Duodenal mucosa (tissue), 2 donors: ENCODE measurements at regions not wholly inside any gene's neighbourhood (a gene's known extent, or its start where the extent isn't known, plus 50 kb on each side); places are given as distances from the start of the nearest gene placed in this dataset.
"Not testable (repeated sequence)": the region's sequence is repeated elsewhere in the genome, so short reads cannot be mapped to it uniquely, and the experiment has no call there.

Source experiments
- H3K27ac ChIP-seq: one replicate; pipeline ENCODE4 v1.7.0; 2013; ENCODE audit warnings: low read depth, low read length
- H3K27me3 ChIP-seq, 2 donors: one replicate each; pipeline ENCODE4 v1.7.0; 2013; ENCODE audit warnings: low read length in 2 of 2, control low read depth in 1 of 2; ENCODE audit not compliant: insufficient read depth in 2 of 2, control insufficient read depth in 1 of 2
- H3K36me3 ChIP-seq, 2 donors: one replicate each; pipeline ENCODE4 v1.7.0; 2013; ENCODE audit warnings: low read length in 2 of 2, control low read depth in 1 of 2; ENCODE audit not compliant: insufficient read depth in 2 of 2, control insufficient read depth in 1 of 2
- H3K4me1 ChIP-seq, 2 donors: one replicate each; pipeline ENCODE4 v1.7.0; 2013; ENCODE audit warnings: low read length in 2 of 2, control low read depth in 1 of 2; ENCODE audit not compliant: insufficient read depth in 2 of 2, control insufficient read depth in 1 of 2
- H3K4me3 ChIP-seq, 2 donors: one replicate each; pipeline ENCODE4 v1.7.0; 2013; ENCODE audit warnings: low read length in 2 of 2, low read depth in 1 of 2
- H3K9ac ChIP-seq, 2 donors: one replicate each; pipeline ENCODE4 v1.7.0; 2013; ENCODE audit warnings: low read length in 2 of 2, low read depth in 1 of 2
- H3K9me3 ChIP-seq, 2 donors: one replicate each; pipeline ENCODE4 v1.7.0; 2013; ENCODE audit warnings: low read length in 2 of 2, control low read depth in 1 of 2; ENCODE audit not compliant: control insufficient read depth in 1 of 2

DNA sequence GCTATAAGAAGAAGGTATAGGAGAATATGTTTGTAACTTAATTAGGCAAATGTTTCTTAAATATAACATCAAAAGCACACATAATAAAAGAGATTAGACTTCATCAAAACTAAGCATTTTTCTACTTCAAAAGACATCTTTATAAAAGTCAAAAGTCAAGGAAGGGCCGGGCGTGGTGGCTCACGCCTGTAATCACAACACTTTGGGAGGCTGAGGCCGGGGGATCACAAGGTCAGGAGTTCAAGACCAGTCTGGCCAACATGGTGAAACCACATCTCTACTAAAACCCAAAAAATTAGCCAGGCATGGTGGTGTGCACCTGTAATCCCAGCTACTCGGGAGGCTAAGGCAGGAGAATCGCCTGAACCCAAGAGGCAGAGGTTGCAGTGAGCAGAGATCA, 951.0 kb upstream of the C9orf72 start:
- H3K4me3 ChIP-seq, H3K27me3 ChIP-seq: not testable (repeated sequence)

DNA sequence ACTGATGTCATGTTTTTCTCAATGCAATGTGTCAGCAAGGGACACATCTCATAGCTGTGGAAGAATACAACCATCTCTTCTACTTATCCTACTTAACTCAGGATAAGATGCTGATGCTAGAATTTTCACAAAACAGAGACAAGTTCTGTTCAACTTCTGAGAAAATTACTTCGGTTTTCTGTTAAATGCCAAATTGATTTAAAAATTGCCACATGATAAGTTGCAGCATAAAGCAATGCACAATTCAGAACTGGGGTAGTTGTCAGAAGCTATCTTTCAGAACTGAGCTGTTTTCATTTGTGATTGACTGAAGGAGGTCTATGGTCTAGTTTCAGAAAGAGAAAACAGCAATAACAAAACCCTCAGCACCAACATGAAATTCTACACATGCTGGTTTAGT, 954.8 kb upstream of the C9orf72 start:
- no peaks in the 10 kb centered on the region for H3K9me3 ChIP-seq
- no peak overlapping the region for H3K4me3 ChIP-seq
- no peak overlapping the region for H3K9ac ChIP-seq
- no peaks in the 10 kb centered on the region for H3K27me3 ChIP-seq
- H3K36me3 ChIP-seq: no peaks in the 10 kb centered on the region
- no peaks in the 10 kb centered on the region for H3K4me1 ChIP-seq
- no peak overlapping the region for H3K27ac ChIP-seq

More for the DNA sequence above, 951.0 kb upstream of the C9orf72 start:
- H3K9ac ChIP-seq, H3K27ac ChIP-seq, H3K4me1 ChIP-seq, H3K36me3 ChIP-seq: not testable (repeated sequence)
- H3K9me3 ChIP-seq: peaks cover 2 to 11% of the 10 kb centered on the region in 2 donors

DNA sequence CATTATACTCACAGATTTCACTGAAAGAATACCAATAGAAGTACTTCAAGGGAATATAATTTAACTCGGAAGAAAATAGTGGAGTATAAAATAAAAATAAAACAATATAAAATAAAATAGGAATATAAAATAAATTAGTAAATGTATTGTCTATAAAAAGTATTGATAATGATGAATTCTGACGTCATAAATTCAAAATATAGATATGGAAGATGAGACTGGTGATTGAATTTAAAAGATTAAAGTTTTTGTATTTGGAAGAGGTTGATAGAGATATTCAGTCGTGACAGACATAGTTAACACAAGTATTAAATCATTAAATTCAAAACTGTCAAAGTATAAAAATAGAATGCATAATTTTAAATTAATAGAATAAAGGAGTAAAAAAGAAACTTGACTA, 964.9 kb upstream of the C9orf72 start:
- no peak overlapping the region for H3K4me3 ChIP-seq
- no peaks in the 10 kb centered on the region for H3K36me3 ChIP-seq
- H3K4me1 ChIP-seq: no peaks in the 10 kb centered on the region
- H3K9ac ChIP-seq: no peak overlapping the region
- no peak overlapping the region for H3K27ac ChIP-seq
- no peaks in the 10 kb centered on the region for H3K9me3 ChIP-seq
- no peaks in the 10 kb centered on the region for H3K27me3 ChIP-seq

DNA sequence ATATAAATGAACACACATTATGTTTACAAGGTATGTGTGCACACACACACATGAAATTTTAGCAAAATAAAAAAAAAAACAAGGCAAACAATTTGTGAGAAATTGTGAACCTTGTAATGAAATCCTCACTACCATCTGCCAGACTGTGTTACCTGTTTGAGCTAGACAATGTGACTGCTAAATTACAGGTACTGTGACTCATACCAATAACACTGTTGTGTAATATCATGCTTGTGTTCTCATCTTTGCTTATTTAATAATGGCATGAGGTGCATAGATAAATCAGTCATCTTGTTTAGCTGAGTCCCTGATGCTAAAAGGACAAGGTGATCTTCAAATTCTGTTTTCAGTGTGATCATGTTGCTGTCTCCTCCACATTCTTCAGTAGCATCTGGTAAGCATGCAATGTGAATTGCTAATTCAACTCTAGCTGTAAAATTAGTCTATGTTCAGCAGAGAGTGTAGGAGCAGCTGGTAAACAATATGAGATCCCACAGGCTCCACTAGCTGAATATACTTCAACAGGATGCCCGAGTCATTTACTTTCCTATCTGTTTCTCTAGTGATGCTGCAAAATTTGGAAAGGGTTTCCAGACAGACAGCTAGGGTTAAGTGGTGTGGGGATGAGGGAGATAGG, 966.3 kb upstream of the C9orf72 start:
- Histone ChIP-seq H3K36me3 (no peaks in the 10 kb centered on the region), H3K9me3 (no peaks in the 10 kb centered on the region), H3K27ac (no peak overlapping the region), H3K4me3 (no peak overlapping the region), H3K9ac (no peak overlapping the region), H3K4me1 (no peaks in the 10 kb centered on the region), H3K27me3 (no peaks in the 10 kb centered on the region)

DNA sequence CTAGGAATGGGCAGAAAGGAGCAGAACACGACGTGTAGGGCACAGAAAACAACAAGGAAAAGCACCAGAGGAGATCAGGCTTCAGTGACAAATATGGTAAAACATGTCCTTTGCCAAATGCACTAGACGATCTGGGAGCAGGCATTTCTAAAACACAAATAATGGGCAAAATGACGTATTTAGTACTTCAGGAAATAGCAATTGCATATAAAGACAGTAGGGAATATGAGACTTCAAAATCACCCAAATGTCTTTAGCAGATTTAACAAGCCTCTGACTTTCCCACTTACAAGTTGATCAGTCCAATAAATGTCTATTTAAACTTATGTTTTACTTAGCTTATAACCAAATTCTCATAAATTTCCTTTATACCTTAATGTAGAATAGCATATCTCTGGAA, 969.6 kb upstream of the C9orf72 start:
- no peaks in the 10 kb centered on the region for H3K36me3 ChIP-seq
- H3K9me3 ChIP-seq: no peaks in the 10 kb centered on the region
- H3K4me3 ChIP-seq: no peak overlapping the region
- H3K27ac ChIP-seq: no peak overlapping the region
- no peak overlapping the region for H3K9ac ChIP-seq
- H3K4me1 ChIP-seq: no peaks in the 10 kb centered on the region
- H3K27me3 ChIP-seq: no peaks in the 10 kb centered on the region

DNA sequence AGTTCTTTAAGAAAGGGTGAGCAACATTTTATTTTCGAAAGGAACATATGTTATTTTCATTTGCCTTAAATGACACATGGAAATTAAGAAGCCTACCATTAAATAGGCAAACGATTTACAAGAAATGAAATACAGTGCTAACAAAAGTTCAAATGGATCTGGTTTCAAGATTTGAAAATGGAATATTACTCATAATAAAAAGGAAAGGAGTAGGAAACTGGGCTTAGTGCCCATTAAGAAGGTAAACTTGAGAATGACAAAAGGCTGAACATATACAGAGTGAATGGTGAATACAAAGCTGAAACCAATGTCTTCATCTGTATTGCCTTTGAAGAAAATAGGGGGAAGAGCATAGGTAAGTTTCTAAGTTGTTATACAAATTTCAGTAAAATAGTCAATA, 974.2 kb upstream of the C9orf72 start:
- Histone ChIP-seq H3K9ac (no peak overlapping the region), H3K27ac (no peak overlapping the region), H3K27me3 (no peaks in the 10 kb centered on the region), H3K4me3 (no peak overlapping the region), H3K9me3 (no peaks in the 10 kb centered on the region), H3K36me3 (no peaks in the 10 kb centered on the region), H3K4me1 (no peaks in the 10 kb centered on the region)

DNA sequence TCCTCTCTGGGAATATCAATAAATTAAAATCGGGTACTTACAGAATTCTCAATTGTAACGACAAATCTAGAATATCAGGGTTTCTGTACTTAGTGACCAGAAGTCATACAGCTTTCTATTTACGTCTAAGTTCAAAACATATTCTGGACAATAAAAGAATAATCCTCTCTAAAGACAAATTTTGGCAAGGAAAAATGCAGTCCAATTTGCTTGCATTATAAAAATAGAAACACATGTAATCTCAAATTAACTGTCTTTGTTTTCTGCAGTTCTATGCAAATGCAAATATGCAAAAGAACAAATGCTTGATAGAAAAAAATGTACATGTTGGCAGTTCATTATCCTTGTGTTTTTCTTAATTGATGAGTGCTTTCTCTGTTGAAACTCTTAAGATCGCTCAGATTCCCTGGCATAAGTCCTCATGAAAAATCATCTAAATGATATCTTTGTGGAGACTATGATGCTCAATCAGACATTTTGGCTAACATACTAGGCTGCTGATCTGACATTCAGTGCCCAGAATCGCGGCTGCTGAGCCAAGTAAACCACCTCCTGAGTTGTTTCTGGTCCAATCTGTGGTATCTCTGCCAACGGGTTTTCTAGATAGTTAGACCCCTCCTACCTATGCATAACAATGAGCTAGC, 990.1 kb upstream of the C9orf72 start:
- H3K9ac ChIP-seq: no peak overlapping the region
- H3K4me1 ChIP-seq: no peaks in the 10 kb centered on the region
- no peaks in the 10 kb centered on the region for H3K9me3 ChIP-seq
- H3K27ac ChIP-seq: no peak overlapping the region
- no peaks in the 10 kb centered on the region for H3K36me3 ChIP-seq
- no peak overlapping the region for H3K4me3 ChIP-seq
- H3K27me3 ChIP-seq: no peaks in the 10 kb centered on the region

DNA sequence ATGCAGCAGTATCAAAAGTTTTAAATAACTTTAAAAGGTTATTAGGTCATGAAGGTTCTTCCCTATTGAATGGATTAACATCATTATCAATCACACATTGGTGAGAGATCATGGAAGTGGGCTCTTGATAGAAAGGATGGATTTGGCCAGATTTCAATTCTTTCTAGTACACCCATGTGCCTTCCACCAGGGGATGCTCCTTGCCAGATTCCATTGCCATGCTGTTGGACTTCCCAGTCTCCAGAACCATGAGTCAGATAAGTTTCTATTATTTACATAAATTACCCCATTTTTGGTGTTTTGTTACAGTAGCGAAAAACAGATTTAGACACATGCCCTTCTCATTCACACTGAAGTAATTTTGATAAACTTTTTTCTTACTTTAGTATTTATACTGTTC, 1010.6 kb upstream of the C9orf72 start:
- H3K4me3 ChIP-seq: no peak overlapping the region
- no peaks in the 10 kb centered on the region for H3K36me3 ChIP-seq
- no peak overlapping the region for H3K27ac ChIP-seq
- no peak overlapping the region for H3K9ac ChIP-seq
- peaks cover 12 to 16% of the 10 kb centered on the region in 2 donors for H3K9me3 ChIP-seq
- no peaks in the 10 kb centered on the region for H3K4me1 ChIP-seq
- H3K27me3 ChIP-seq: no peaks in the 10 kb centered on the region

DNA sequence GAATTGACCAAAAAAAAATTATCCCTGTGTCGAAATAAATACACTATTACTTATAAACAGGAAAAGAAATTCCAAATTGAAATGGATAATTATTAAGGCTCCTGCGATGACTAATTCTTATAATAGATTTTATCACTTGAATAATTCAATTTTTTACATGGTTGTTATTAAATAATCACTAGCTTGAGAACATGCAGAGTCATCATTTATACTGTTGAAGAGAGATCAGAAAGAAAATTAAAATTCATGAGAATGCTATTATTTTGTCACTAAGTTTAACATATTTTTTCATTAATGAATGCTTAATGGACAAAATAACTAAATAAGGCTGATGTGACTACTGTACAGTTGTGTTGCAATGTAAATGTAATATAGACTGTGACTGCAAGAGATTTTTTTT, 1011.3 kb upstream of the C9orf72 start:
- Histone ChIP-seq H3K9ac (no peak overlapping the region), H3K36me3 (no peaks in the 10 kb centered on the region), H3K9me3 (peaks cover 12 to 16% of the 10 kb centered on the region in 2 donors), H3K27ac (no peak overlapping the region), H3K4me3 (no peak overlapping the region), H3K27me3 (no peaks in the 10 kb centered on the region), H3K4me1 (no peaks in the 10 kb centered on the region)

DNA sequence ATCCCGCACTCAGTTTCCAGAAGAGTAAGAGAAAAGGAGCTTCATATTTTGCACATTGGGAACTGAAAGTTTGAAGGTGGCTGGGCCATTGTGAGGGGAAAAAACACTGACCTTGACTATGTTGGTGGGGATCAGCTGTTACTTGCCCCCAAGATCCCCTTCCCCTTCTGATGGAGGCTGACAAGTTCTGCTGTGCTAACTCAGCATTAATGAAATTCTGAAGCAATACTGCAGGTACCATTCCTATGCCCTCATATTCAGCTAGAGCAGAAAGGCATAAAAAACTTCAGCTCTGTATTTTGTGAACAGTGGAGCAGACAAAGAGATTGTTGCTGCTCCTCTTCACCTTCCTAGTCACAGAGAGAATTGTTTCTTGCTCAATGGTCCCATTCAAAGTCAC, 1013.8 kb upstream of the C9orf72 start:
- no peaks in the 10 kb centered on the region for H3K36me3 ChIP-seq
- no peaks in the 10 kb centered on the region for H3K4me1 ChIP-seq
- H3K4me3 ChIP-seq: no peak overlapping the region
- no peaks in the 10 kb centered on the region for H3K27me3 ChIP-seq
- no peak overlapping the region for H3K9ac ChIP-seq
- H3K27ac ChIP-seq: no peak overlapping the region
- peaks cover 12 to 16% of the 10 kb centered on the region in 2 donors for H3K9me3 ChIP-seq
